K562 (cell line): ENCODE measurements at regions not wholly inside any gene's neighbourhood (a gene's known extent, or its start where the extent isn't known, plus 50 kb on each side); places are given as distances from the start of the nearest gene placed in this dataset.

Experiments used
- ATAC-seq: fragments of 200-7000 bp; cut with Tn5 transposase; 3 replicates; pipeline ENCODE4 v1.9.1; 2020; ENCODE audit warnings: moderate library complexity
- BruUV-seq: library from RNA; stranded (reverse); fragments of 400-500 nt; replicated peaks from 2 replicates; lab custom pipeline; 2021; lab: Mats Ljungman, UMichigan
- CTCF ChIA-PET: fragments of 300-600 bp; formaldehyde crosslinking; extraction: SDS; loops from one replicate; lab custom pipeline; 2021; ENCODE audit warnings: low intra/inter-chr PET ratio; lab: Yijun Ruan, JAX
- POLR2A ChIA-PET: fragments of 300-600, 350-650 bp; sonication (Branson Sonifier 250); formaldehyde crosslinking; extraction: SDS; loops from one replicate; lab custom pipeline; 2021; ENCODE audit warnings: antibody characterized with exemption, inconsistent platforms; lab: Yijun Ruan, JAX
- DNase-seq, 4 experiments: peaks; one replicate each; pipeline versions ENCODE4 v3.0.0 to v3.0.0-alpha.2; 2011 to 2018; ENCODE audit warnings: low spot score in 3 of 4, mixed read lengths in 3 of 4; ENCODE audit errors: extremely low read depth in 1 of 4
- FAIRE-seq: peaks from 2 replicates; lab custom pipeline; 2011; peaks lifted over from hg19 to GRCh38; lab: Jason Lieb, UNC
- H2AFZ ChIP-seq: 2 replicates; pipeline ENCODE4 v1.6.0; 2011; ENCODE audit warnings: low read depth, low read length, control low read depth, inconsistent platforms
- H3K27ac ChIP-seq: fragments of 200-600 bp; 3 replicates; pipeline ENCODE4 v1.8.0; 2011; ENCODE audit warnings: low read depth, mild to moderate bottlenecking, control low read depth, inconsistent platforms, low read length, moderate library complexity, mixed read lengths; ENCODE audit errors: extremely low read depth
- H3K27me3 ChIP-seq, 2 experiments: fragments of 300-600 bp in 1 of 2; 2 replicates in 1 of 2; 3 replicates in 1 of 2; pipeline versions ENCODE4 v1.6.0 to v1.8.0; 2011; ENCODE audit warnings: inconsistent platforms in 2 of 2, low read length in 2 of 2, mild to moderate bottlenecking in 1 of 2, mixed read lengths in 1 of 2, moderate library complexity in 1 of 2; ENCODE audit not compliant: control insufficient read depth in 2 of 2, insufficient read depth in 2 of 2
- H3K36me3 ChIP-seq: fragments of 300-600 bp; 3 replicates; pipeline ENCODE4 v1.8.0; 2011; ENCODE audit warnings: mild to moderate bottlenecking, low read length, inconsistent platforms; ENCODE audit not compliant: control insufficient read depth, insufficient read depth
- H3K4me1 ChIP-seq, 2 experiments: fragments of 200-600 bp in 1 of 2; replicated peaks in 1 of 2; 2 replicates in 1 of 2; 3 replicates in 1 of 2; pipeline versions ENCODE4 v1.5.1 to v1.8.0; 2011; ENCODE audit warnings: inconsistent platforms in 2 of 2, low read length in 2 of 2, mild to moderate bottlenecking in 1 of 2, mixed read lengths in 1 of 2, moderate library complexity in 1 of 2; ENCODE audit not compliant: control insufficient read depth in 2 of 2, insufficient read depth in 2 of 2
- H3K4me2 ChIP-seq: 2 replicates; pipeline ENCODE4 v1.6.1; 2011; ENCODE audit warnings: low read length, control low read depth, inconsistent platforms, mixed read lengths; ENCODE audit not compliant: insufficient read depth
- H3K4me3 ChIP-seq: fragments of 200-600 bp; sonication (generic), shearing (Covaris generic); 2 replicates; pipeline ENCODE4 v1.5.1; 2016; ENCODE audit warnings: control low read depth, inconsistent platforms
- H3K79me2 ChIP-seq: fragments of 200-600 bp; 3 replicates; pipeline ENCODE4 v1.8.0; 2011; ENCODE audit warnings: low read length, inconsistent platforms; ENCODE audit not compliant: control insufficient read depth, insufficient read depth
- H3K9ac ChIP-seq, 2 experiments: 2 replicates each; pipeline versions ENCODE4 v1.6.0 to v1.6.1; 2011; ENCODE audit warnings: low read depth in 2 of 2, low read length in 2 of 2, control low read depth in 1 of 2, inconsistent platforms in 1 of 2, mild to moderate bottlenecking in 1 of 2, mixed read lengths in 1 of 2; ENCODE audit not compliant: insufficient read depth in 1 of 2
- H3K9me1 ChIP-seq: one replicate; pipeline ENCODE4 v1.6.0; 2011; ENCODE audit warnings: inconsistent platforms, mild to moderate bottlenecking, low read length, moderate library complexity; ENCODE audit not compliant: control insufficient read depth, insufficient read depth
- H3K9me3 ChIP-seq: replicated peaks from 2 replicates; pipeline ENCODE4 v1.5.1; 2011; ENCODE audit warnings: low read depth, low read length, inconsistent platforms; ENCODE audit not compliant: control insufficient read depth, insufficient read depth
- H4K20me1 ChIP-seq: replicated peaks from 2 replicates; pipeline ENCODE4 v1.6.1; 2011; ENCODE audit warnings: low read length, inconsistent platforms, mixed read lengths; ENCODE audit not compliant: control insufficient read depth, insufficient read depth
- POLR2A ChIP-seq: fragments of 450-650 bp; conservative IDR thresholded peaks from 2 replicates; pipeline ENCODE4 v1.6.1; 2016
- RBBP5 ChIP-seq: fragments of 200-600 bp; sonication (generic); IDR thresholded peaks from 2 replicates; pipeline ENCODE4 v1.6.1; 2012; ENCODE audit warnings: borderline replicate concordance, mild to moderate bottlenecking, low read length, control low read depth, inconsistent platforms; ENCODE audit not compliant: insufficient read depth, poor library complexity, severe bottlenecking
- SMARCA4 ChIP-seq: fragments of 450-650 bp; IDR thresholded peaks from 2 replicates; pipeline ENCODE4 v1.6.1; 2016
- ZBTB8A ChIP-seq: fragments of 450-650 bp; IDR thresholded peaks from 2 replicates; pipeline ENCODE4 v1.6.1; 2018; ENCODE audit warnings: mild to moderate bottlenecking, moderate library complexity; ENCODE audit not compliant: partially characterized antibody
- ZNF551 ChIP-seq: fragments of 250-450 bp; sonication (Bioruptor Pico); IDR thresholded peaks from 2 replicates; pipeline ENCODE4 v1.5.0; 2021; ENCODE audit warnings: mild to moderate bottlenecking, moderate library complexity
- ZNF766 ChIP-seq: fragments of 200-800 bp; sonication (Bioruptor generic); conservative IDR thresholded peaks from 2 replicates; pipeline ENCODE4 v1.6.1; 2016; ENCODE audit warnings: missing genetic modification characterization, missing compliant biosample characterization
- WGBS: fragments of 100-300 bp; shearing (Covaris generic); methylation state at CpG from one replicate; pipeline ENCODE4 v1.1.6; 2016; ENCODE audit warnings: low coverage, mixed read lengths; ENCODE audit not compliant: insufficient coverage; ENCODE audit errors: missing lambda C conversion rate; 5-methylcytosine and 5-hydroxymethylcytosine counted together
- in situ Hi-C: fragments of 300-500 bp; cut with MboI; formaldehyde crosslinking; loops from 4 replicates; pipeline ENCODE4 v1.15.0; 2018; ENCODE audit warnings: inconsistent platforms, mixed read lengths
- intact Hi-C: fragments of 100-400 bp; cut with micrococcal nuclease; formaldehyde crosslinking; loops from 2 replicates; pipeline ENCODE4 v1.14.2; 2022
- TF ChIP-seq, protein P1 (sequence below): IDR thresholded peaks from 2 replicates; pipeline ENCODE4 v1.6.1; 2012; ENCODE audit warnings: low read depth, low read length, improper control_type of control experiment, borderline replicate concordance

DNA sequence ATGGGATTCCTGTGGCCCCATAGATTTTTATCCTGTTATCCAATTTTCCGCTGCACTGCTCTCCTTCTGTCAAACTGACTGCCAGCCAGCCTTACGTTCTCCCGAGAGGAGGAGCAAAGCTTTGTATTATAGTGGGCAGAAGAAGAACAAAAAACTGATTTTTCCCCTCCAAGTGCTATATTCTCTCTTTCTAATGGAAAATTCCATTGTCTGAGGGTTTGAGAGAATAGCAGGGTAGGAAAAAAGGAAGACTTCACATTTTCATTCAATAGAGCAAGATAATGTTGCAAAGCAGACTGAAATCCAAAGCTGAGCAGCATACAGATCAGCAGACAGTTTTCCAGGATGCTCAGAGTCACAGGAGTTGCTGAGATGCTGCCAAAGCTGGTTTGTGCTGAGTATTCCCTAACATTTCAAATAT lies 238.0 kb downstream of the UBE2E3 start:
- in situ Hi-C loops (no loop called here), intact Hi-C loops (no loop called here)
- no peak overlapping the region for H2AFZ ChIP-seq
- no peaks in the 10 kb centered on the region for H3K9me3 ChIP-seq
- H3K36me3 ChIP-seq = no peaks in the 10 kb centered on the region
- no peak overlapping the region for H3K27ac ChIP-seq
- ATAC-seq (no peak), DNase-seq (no peak), FAIRE-seq (no peak)
- H3K9me1 ChIP-seq = no peaks in the 10 kb centered on the region
- no peaks in the 10 kb centered on the region for H3K27me3 ChIP-seq
- no peak overlapping the region for H3K4me2 ChIP-seq
- ChIA-PET POLR2A (no interaction called here), CTCF (no interaction called here)
- no peak overlapping the region for H3K4me3 ChIP-seq
- TF ChIP-seq, protein P1, sequence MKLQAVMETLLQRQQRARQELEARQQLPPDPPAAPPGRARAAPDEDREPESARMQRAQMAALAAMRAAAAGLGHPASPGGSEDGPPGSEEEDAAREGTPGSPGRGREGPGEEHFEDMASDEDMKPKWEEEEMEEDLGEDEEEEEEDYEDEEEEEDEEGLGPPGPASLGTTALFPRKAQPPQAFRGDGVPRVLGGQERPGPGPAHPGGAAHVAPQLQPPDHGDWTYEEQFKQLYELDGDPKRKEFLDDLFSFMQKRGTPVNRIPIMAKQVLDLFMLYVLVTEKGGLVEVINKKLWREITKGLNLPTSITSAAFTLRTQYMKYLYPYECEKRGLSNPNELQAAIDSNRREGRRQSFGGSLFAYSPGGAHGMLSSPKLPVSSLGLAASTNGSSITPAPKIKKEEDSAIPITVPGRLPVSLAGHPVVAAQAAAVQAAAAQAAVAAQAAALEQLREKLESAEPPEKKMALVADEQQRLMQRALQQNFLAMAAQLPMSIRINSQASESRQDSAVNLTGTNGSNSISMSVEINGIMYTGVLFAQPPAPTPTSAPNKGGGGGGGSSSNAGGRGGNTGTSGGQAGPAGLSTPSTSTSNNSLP = no peak
- TF ChIP-seq ZNF766 (CRISPR knock-in tag) (no peak), RBBP5 (no peak), POLR2A (no peak), ZNF551 (CRISPR knock-in tag) (no peak), SMARCA4 (no peak), ZBTB8A (no peak)
- H4K20me1 ChIP-seq = no peaks in the 10 kb centered on the region
- 2% methylated on average over 3 of the region's 3 CpGs for WGBS
- H3K79me2 ChIP-seq = no peaks in the 10 kb centered on the region
- no TSS peak for BruUV-seq
- no peak overlapping the region for H3K9ac ChIP-seq
- H3K4me1 ChIP-seq = no peaks in the 10 kb centered on the region
